GM12892 (cell line): ENCODE measurements at regions not wholly inside any gene's neighbourhood (a gene's known extent, or its start where the extent isn't known, plus 50 kb on each side); places are given as distances from the start of the nearest gene placed in this dataset.

Experiments
- POLR2AphosphoS5 ChIP-seq: IDR thresholded peaks from 2 replicates; pipeline ENCODE4 v1.6.1; 2011; ENCODE audit warnings: low read depth, low read length, control low read depth
- TAF1 ChIP-seq: IDR thresholded peaks from 2 replicates; pipeline ENCODE4 v1.6.1; 2011; ENCODE audit warnings: low read depth, mild to moderate bottlenecking, control low read depth, low read length, borderline replicate concordance

GRCh38 chr12:124725099-124725498 lies 138.6 kb downstream of the SCARB1 start:
- TF ChIP-seq POLR2AphosphoS5 (no peak), TAF1 (no peak)
